ENCODE measurements at regions not wholly inside any gene's neighbourhood (a gene's known extent, or its start where the extent isn't known, plus 50 kb on each side); places are given as distances from the start of the nearest gene placed in this dataset.

GRCh38 chr13:112194167-112194530 lies 127.2 kb downstream of the SOX1 start:
- no peaks in the 10 kb centered on the region for H3K27me3 ChIP-seq
- no peak overlapping the region for H3K4me3 ChIP-seq (replicated peaks in 1 of 3)
- H3K4me1 ChIP-seq: no peaks in the 10 kb centered on the region
- 94% methylated on average over 21 to 22 of the region's 22 CpGs for WGBS, 2 donors
- no peaks in the 10 kb centered on the region for H3K36me3 ChIP-seq
- no peak overlapping the region for H3K27ac ChIP-seq
- no peaks in the 10 kb centered on the region for H3K9me3 ChIP-seq
- no peak for DNase-seq
- intact Hi-C loops (cut with DNase I): no loop called here
- no peak for TF ChIP-seq CTCF (IDR thresholded peaks at IDR 0.05)
- TF ChIP-seq POLR2A (IDR thresholded peaks at IDR 0.05): no peak

GRCh38 chr13:112194579-112194978 lies 127.6 kb downstream of the SOX1 start:
- 90 to 91% methylated on average over 31 of the region's 31 CpGs for WGBS, 2 donors
- intact Hi-C loops (cut with DNase I): no loop called here
- no peak overlapping the region for H3K4me3 ChIP-seq (replicated peaks in 1 of 3)
- TF ChIP-seq CTCF (IDR thresholded peaks at IDR 0.05) (no peak), POLR2A (IDR thresholded peaks at IDR 0.05) (no peak)
- H3K27me3 ChIP-seq: no peaks in the 10 kb centered on the region
- no peaks in the 10 kb centered on the region for H3K4me1 ChIP-seq
- no peak overlapping the region for H3K27ac ChIP-seq
- DNase-seq: no peak
- no peaks in the 10 kb centered on the region for H3K9me3 ChIP-seq
- H3K36me3 ChIP-seq: no peaks in the 10 kb centered on the region

- no peak for TF ChIP-seq POLR2A (IDR thresholded peaks at IDR 0.05)
- no peak for TF ChIP-seq CTCF (IDR thresholded peaks at IDR 0.05)
- WGBS, 2 donors: 85 to 87% methylated on average over 13 to 17 of the region's 17 CpGs
- intact Hi-C loops (cut with DNase I): no loop called here
- DNase-seq: no peak
- Histone ChIP-seq H3K27ac (no peak overlapping the region), H3K36me3 (no peaks in the 10 kb centered on the region), H3K9me3 (no peaks in the 10 kb centered on the region), H3K4me1 (no peaks in the 10 kb centered on the region), H3K27me3 (no peaks in the 10 kb centered on the region), H3K4me3 (replicated peaks in 1 of 3) (no peak overlapping the region)
Observed at GRCh38 chr13:112198396-112199010, 131.6 kb downstream of the SOX1 start.

GRCh38 chr13:112200200-112200599 lies 133.3 kb downstream of the SOX1 start:
- no peaks in the 10 kb centered on the region for H3K27me3 ChIP-seq
- no peak for DNase-seq
- no peaks in the 10 kb centered on the region for H3K4me1 ChIP-seq
- WGBS, 2 donors: 85 to 89% methylated on average over 10 of the region's 10 CpGs
- no peaks in the 10 kb centered on the region for H3K9me3 ChIP-seq
- H3K27ac ChIP-seq: no peak overlapping the region
- intact Hi-C loops (cut with DNase I): no loop called here
- H3K36me3 ChIP-seq: no peaks in the 10 kb centered on the region
- no peak overlapping the region for H3K4me3 ChIP-seq (replicated peaks in 1 of 3)
- TF ChIP-seq CTCF (IDR thresholded peaks at IDR 0.05) (no peak), POLR2A (IDR thresholded peaks at IDR 0.05) (no peak)

GRCh38 chr13:112202266-112202665 lies 135.3 kb downstream of the SOX1 start:
- Histone ChIP-seq H3K4me3 (replicated peaks in 1 of 3) (no peak overlapping the region), H3K9me3 (no peaks in the 10 kb centered on the region), H3K4me1 (no peaks in the 10 kb centered on the region), H3K27me3 (no peaks in the 10 kb centered on the region), H3K27ac (no peak overlapping the region), H3K36me3 (no peaks in the 10 kb centered on the region)
- DNase-seq: no peak
- WGBS, 2 donors: 91 to 95% methylated on average over 19 of the region's 19 CpGs
- intact Hi-C loops (cut with DNase I): no loop called here
- TF ChIP-seq CTCF (IDR thresholded peaks at IDR 0.05) (no peak), POLR2A (IDR thresholded peaks at IDR 0.05) (no peak)

Data from thyroid gland (tissue), 4 donors.